ENCODE measurements at regions not wholly inside any gene's neighbourhood (a gene's known extent, or its start where the extent isn't known, plus 50 kb on each side); places are given as distances from the start of the nearest gene placed in this dataset.

DNA sequence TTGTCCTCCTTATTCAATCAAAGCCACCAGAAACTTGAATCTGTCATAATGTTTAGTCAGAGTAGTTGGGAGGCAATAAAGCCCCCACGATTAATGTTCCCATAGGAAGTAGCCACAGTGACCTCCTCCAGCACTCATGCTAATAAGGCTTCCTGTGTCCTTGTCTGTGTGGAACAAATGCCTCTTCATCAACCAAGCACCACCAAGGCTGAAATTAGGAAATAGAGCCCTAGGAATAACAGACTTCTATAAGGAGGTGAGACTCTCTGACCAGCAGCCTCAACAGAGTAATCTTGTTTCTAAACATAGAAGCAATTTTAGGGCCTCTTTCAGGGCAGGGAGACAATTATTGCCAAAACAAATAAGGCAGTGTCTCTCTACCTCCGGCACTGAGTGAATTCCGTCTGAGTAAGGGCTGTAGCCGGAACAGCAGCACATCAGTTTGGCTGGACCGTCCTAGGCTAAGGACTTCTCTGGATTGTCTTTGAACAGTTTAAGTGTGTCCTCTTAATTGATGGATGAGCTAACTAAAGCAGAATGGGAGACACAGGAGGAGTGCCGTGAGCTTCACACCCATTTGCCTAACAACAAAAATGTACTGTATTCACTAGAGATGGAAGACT is 329.2 kb upstream of the HAND2 start:
- TF ChIP-seq, protein P1, sequence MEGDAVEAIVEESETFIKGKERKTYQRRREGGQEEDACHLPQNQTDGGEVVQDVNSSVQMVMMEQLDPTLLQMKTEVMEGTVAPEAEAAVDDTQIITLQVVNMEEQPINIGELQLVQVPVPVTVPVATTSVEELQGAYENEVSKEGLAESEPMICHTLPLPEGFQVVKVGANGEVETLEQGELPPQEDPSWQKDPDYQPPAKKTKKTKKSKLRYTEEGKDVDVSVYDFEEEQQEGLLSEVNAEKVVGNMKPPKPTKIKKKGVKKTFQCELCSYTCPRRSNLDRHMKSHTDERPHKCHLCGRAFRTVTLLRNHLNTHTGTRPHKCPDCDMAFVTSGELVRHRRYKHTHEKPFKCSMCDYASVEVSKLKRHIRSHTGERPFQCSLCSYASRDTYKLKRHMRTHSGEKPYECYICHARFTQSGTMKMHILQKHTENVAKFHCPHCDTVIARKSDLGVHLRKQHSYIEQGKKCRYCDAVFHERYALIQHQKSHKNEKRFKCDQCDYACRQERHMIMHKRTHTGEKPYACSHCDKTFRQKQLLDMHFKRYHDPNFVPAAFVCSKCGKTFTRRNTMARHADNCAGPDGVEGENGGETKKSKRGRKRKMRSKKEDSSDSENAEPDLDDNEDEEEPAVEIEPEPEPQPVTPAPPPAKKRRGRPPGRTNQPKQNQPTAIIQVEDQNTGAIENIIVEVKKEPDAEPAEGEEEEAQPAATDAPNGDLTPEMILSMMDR (IDR thresholded peaks at IDR 0.05) = no peak
- intact Hi-C loops (cut with DNase I) = no loop called here
- H3K4me1 ChIP-seq = no peaks in the 10 kb centered on the region
- DNase-seq (no peak), ATAC-seq (no peak)
- H3K27me3 ChIP-seq (ENCODE audit: insufficient read depth in 3 of 3, low read length in 2 of 3) = no peaks in the 10 kb centered on the region
- no peaks in the 10 kb centered on the region for H3K9me3 ChIP-seq
- H3K4me3 ChIP-seq = no peak overlapping the region
- no peaks in the 10 kb centered on the region for H3K36me3 ChIP-seq (ENCODE audit: insufficient read depth in 1 of 2, low read depth in 1 of 2)
- no peak overlapping the region for H3K27ac ChIP-seq
- 56 to 62% (median 57%) methylated on average over 6 of the region's 6 CpGs for WGBS, 3 donors

DNA sequence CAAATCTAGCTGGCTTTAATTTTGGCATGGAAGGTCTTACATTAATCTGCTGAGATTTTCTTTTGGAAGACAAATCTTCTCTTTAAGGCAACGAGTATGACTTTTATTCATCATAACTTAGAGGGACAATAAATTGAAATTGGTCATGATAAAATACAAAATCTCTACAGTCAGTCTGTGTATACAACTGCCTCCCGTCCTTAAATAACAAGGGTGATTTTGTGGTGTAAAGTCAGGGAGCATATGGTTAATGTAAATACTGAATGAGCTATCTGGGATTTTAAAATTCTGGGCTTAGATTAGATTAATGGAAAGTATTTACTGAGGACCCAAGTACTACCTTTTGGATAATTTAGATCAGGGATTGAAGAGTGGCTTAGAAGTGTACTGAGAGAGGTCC is 328.4 kb upstream of the HAND2 start:
- TF ChIP-seq, protein P1 (IDR thresholded peaks at IDR 0.05) = no peak
- Histone ChIP-seq H3K27ac (no peak overlapping the region), H3K4me1 (no peaks in the 10 kb centered on the region), H3K27me3 (ENCODE audit: insufficient read depth in 3 of 3, low read length in 2 of 3) (no peaks in the 10 kb centered on the region), H3K4me3 (no peak overlapping the region), H3K36me3 (ENCODE audit: insufficient read depth in 1 of 2, low read depth in 1 of 2) (no peaks in the 10 kb centered on the region), H3K9me3 (no peaks in the 10 kb centered on the region)
- intact Hi-C loops (cut with DNase I) = no loop called here
- 58 to 74% (median 72%) methylated on average over 2 of the region's 2 CpGs for WGBS, 3 donors
- ATAC-seq = no peak
- no peak for DNase-seq

DNA sequence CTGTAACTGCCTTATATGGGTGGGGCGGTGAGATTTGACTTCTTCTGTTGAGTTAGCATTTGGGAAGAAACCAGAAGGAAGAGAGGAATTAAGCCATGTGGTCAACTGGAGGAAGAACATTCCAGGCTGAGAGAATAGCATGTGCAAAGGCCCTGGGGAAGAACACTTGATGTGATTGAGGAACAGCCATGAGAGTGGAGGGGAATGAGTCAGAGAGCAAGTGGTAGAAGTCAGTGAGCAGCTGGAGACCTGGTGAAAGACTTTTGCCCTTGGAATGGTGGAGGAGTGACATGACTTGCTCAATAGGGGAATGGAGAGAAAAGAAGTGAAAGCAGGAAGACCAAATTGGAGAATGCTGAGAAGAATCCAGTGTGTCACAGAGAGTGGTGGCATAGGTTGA is 327.8 kb upstream of the HAND2 start:
- 84 to 91% (median 88%) methylated on average over 1 of the region's 1 CpG for WGBS, 3 donors
- H3K4me3 ChIP-seq = no peak overlapping the region
- intact Hi-C loops (cut with DNase I) = no loop called here
- no peaks in the 10 kb centered on the region for H3K27me3 ChIP-seq (ENCODE audit: insufficient read depth in 3 of 3, low read length in 2 of 3)
- H3K4me1 ChIP-seq = no peaks in the 10 kb centered on the region
- DNase-seq (no peak), ATAC-seq (no peak)
- H3K9me3 ChIP-seq = no peaks in the 10 kb centered on the region
- no peaks in the 10 kb centered on the region for H3K36me3 ChIP-seq (ENCODE audit: insufficient read depth in 1 of 2, low read depth in 1 of 2)
- no peak overlapping the region for H3K27ac ChIP-seq
- TF ChIP-seq, protein P1 (IDR thresholded peaks at IDR 0.05) = no peak

GRCh38 chr4:173855015-173855414 is 325.0 kb upstream of the HAND2 start:
- no peaks in the 10 kb centered on the region for H3K36me3 ChIP-seq (ENCODE audit: insufficient read depth in 1 of 2, low read depth in 1 of 2)
- TF ChIP-seq, protein P1 (IDR thresholded peaks at IDR 0.05) = no peak
- H3K27me3 ChIP-seq (ENCODE audit: insufficient read depth in 3 of 3, low read length in 2 of 3) = no peaks in the 10 kb centered on the region
- intact Hi-C loops (cut with DNase I) = no loop called here
- WGBS, 3 donors = 90 to 91% (median 91%) methylated on average over 2 of the region's 2 CpGs
- ATAC-seq (no peak), DNase-seq (no peak)
- no peaks in the 10 kb centered on the region for H3K4me1 ChIP-seq
- no peak overlapping the region for H3K27ac ChIP-seq
- no peak overlapping the region for H3K4me3 ChIP-seq
- no peaks in the 10 kb centered on the region for H3K9me3 ChIP-seq

- intact Hi-C loops (cut with DNase I) = no loop called here
- ATAC-seq = no peak
- H3K27ac ChIP-seq = no peak overlapping the region
- 84 to 88% (median 87%) methylated on average over 6 of the region's 6 CpGs for WGBS, 3 donors
- H3K9me3 ChIP-seq = no peaks in the 10 kb centered on the region
- TF ChIP-seq, protein P1 (IDR thresholded peaks at IDR 0.05) = no peak
- no peak overlapping the region for H3K4me3 ChIP-seq
- H3K36me3 ChIP-seq (ENCODE audit: insufficient read depth in 1 of 2, low read depth in 1 of 2) = no peaks in the 10 kb centered on the region
- no peak for DNase-seq
- no peaks in the 10 kb centered on the region for H3K27me3 ChIP-seq (ENCODE audit: insufficient read depth in 3 of 3, low read length in 2 of 3)
- H3K4me1 ChIP-seq = no peaks in the 10 kb centered on the region
These were observed 322.7 kb upstream of the HAND2 start for GRCh38 chr4:173852775-173853174.

Data from psoas muscle (tissue), 7 donors.